SK-N-SH (cell line): ENCODE measurements at regions not wholly inside any gene's neighbourhood (a gene's known extent, or its start where the extent isn't known, plus 50 kb on each side); places are given as distances from the start of the nearest gene placed in this dataset.

Experiments
- CTCF ChIP-seq: fragments of 200-600 bp; sonication (generic); IDR thresholded peaks from 2 replicates; pipeline ENCODE4 v1.6.1; 2017; ENCODE audit warnings: antibody characterized with exemption, mild to moderate bottlenecking, moderate library complexity
- ELF1 ChIP-seq: IDR thresholded peaks from 2 replicates; pipeline ENCODE4 v1.4.0; 2012
- EP300 ChIP-seq, 2 experiments: IDR thresholded peaks; 2 replicates each; pipeline versions ENCODE4 v1.4.0 to v1.6.1; 2012; ENCODE audit warnings: borderline replicate concordance in 1 of 2, low read depth in 1 of 2, low read length in 1 of 2
- FOSL2 ChIP-seq: IDR thresholded peaks from 2 replicates; pipeline ENCODE4 v1.4.0; 2012; ENCODE audit warnings: low read depth, mild to moderate bottlenecking, moderate library complexity, borderline replicate concordance
- FOXJ3 ChIP-seq: sonication (generic); formaldehyde crosslinking; IDR thresholded peaks from 2 replicates; pipeline ENCODE4 v1.5.1; 2020; ENCODE audit warnings: mild to moderate bottlenecking, missing genetic modification reagents
- GABPA ChIP-seq: IDR thresholded peaks from 2 replicates; pipeline ENCODE4 v1.4.0; 2012; ENCODE audit warnings: low read depth, mild to moderate bottlenecking
- MXI1 ChIP-seq: IDR thresholded peaks from 2 replicates; pipeline ENCODE4 v1.6.1; 2012; ENCODE audit warnings: mild to moderate bottlenecking, low read depth, low read length, improper control_type of control experiment
- POLR2AphosphoS5 ChIP-seq: IDR thresholded peaks from 2 replicates; pipeline ENCODE4 v1.6.1; 2012; ENCODE audit warnings: low read depth, low read length
- RCOR1 ChIP-seq: fragments of 150-350 bp; IDR thresholded peaks from 2 replicates; pipeline ENCODE4 v1.6.1; 2017; ENCODE audit warnings: antibody characterized with exemption, low read length
- TEAD4 ChIP-seq: IDR thresholded peaks from 2 replicates; pipeline ENCODE4 v1.4.0; 2012; ENCODE audit warnings: mild to moderate bottlenecking, borderline replicate concordance; ENCODE audit not compliant: insufficient read depth
- YY1 ChIP-seq: IDR thresholded peaks from 2 replicates; pipeline ENCODE4 v1.4.0; 2012; ENCODE audit warnings: low read depth, mild to moderate bottlenecking
- TF ChIP-seq, protein P1 (sequence below): IDR thresholded peaks from 2 replicates; pipeline ENCODE4 v1.4.0; 2012; ENCODE audit warnings: low read depth, borderline replicate concordance

- TF ChIP-seq CTCF (no peak), GABPA (no peak), FOXJ3 (CRISPR knock-in tag) (no peak), TEAD4 (no peak), POLR2AphosphoS5 (no peak), MXI1 (no peak), EP300 (IDR thresholded peaks at IDR 0.05; ENCODE audit: borderline replicate concordance in 1 of 2, low read depth in 1 of 2, low read length in 1 of 2) (no peak), FOSL2 (no peak), RCOR1 (no peak), YY1 (no peak), ELF1 (no peak)
- TF ChIP-seq, protein P1, sequence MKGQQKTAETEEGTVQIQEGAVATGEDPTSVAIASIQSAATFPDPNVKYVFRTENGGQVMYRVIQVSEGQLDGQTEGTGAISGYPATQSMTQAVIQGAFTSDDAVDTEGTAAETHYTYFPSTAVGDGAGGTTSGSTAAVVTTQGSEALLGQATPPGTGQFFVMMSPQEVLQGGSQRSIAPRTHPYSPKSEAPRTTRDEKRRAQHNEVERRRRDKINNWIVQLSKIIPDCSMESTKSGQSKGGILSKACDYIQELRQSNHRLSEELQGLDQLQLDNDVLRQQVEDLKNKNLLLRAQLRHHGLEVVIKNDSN, result no peak
Measured at GRCh38 chr18:66143029-66143428, 392.2 kb downstream of the CDH7 start.
